IMR-90 (cell line): ENCODE measurements at regions not wholly inside any gene's neighbourhood (a gene's known extent, or its start where the extent isn't known, plus 50 kb on each side); places are given as distances from the start of the nearest gene placed in this dataset.

Experiments used
- ATAC-seq: fragments of 200-7000 bp; cut with Tn5 transposase; 2 replicates; pipeline ENCODE4 v1.9.1; 2020; ENCODE audit warnings: low read depth, mild to moderate bottlenecking, moderate library complexity
- BruUV-seq: library from RNA; stranded (reverse); fragments of 400-500 nt; replicated peaks from 2 replicates; lab custom pipeline; 2021; lab: Mats Ljungman, UMichigan
- CTCF ChIA-PET: fragments of 300-600 bp; formaldehyde crosslinking; extraction: SDS; loops from one replicate; lab custom pipeline; 2021; ENCODE audit warnings: antibody characterized with exemption; lab: Yijun Ruan, JAX
- POLR2A ChIA-PET: fragments of 300-600 bp; sonication (Branson Sonifier 250); formaldehyde crosslinking; loops from one replicate; lab custom pipeline; 2022; ENCODE audit warnings: antibody characterized with exemption; ENCODE audit not compliant: unreplicated experiment; lab: Charles Lee
- DNase-seq: peaks from one replicate; pipeline ENCODE4 v3.0.0; 2013
- H2AFZ ChIP-seq: replicated peaks from 2 replicates; pipeline ENCODE3; 2013; ENCODE audit warnings: low read length, mild to moderate bottlenecking; ENCODE audit not compliant: poor library complexity
- H2AK5ac ChIP-seq: 2 replicates; pipeline ENCODE4 v1.6.1; 2013; ENCODE audit warnings: low read depth, low read length, inconsistent platforms
- H2AK9ac ChIP-seq: replicated peaks from 2 replicates; pipeline ENCODE3; 2013; ENCODE audit warnings: mild to moderate bottlenecking, low read depth, low read length, moderate library complexity; ENCODE audit not compliant: poor library complexity
- H2BK120ac ChIP-seq: 2 replicates; pipeline ENCODE4 v1.6.1; 2013; ENCODE audit warnings: low read depth, low read length, inconsistent platforms
- H2BK15ac ChIP-seq: 3 replicates; pipeline ENCODE4 v1.6.1; 2013; ENCODE audit warnings: low read depth, low read length, inconsistent platforms
- H2BK20ac ChIP-seq: 2 replicates; pipeline ENCODE4 v1.6.1; 2013; ENCODE audit warnings: low read depth, mild to moderate bottlenecking, inconsistent platforms, low read length, moderate library complexity
- H2BK5ac ChIP-seq: 2 replicates; pipeline ENCODE4 v1.6.1; 2013; ENCODE audit warnings: mild to moderate bottlenecking, low read depth, low read length, inconsistent platforms; ENCODE audit not compliant: poor library complexity, severe bottlenecking
- H3K14ac ChIP-seq: replicated peaks from 2 replicates; pipeline ENCODE4 v1.6.1; 2013; ENCODE audit warnings: low read depth, low read length, inconsistent platforms
- H3K18ac ChIP-seq: 2 replicates; pipeline ENCODE4 v1.6.1; 2013; ENCODE audit warnings: low read depth, low read length, control low read depth
- H3K23ac ChIP-seq: 2 replicates; pipeline ENCODE4 v1.6.1; 2013; ENCODE audit warnings: low read depth, low read length, inconsistent platforms
- H3K27ac ChIP-seq: 2 replicates; pipeline ENCODE4 v1.5.1; 2013; ENCODE audit warnings: mild to moderate bottlenecking, control low read depth, low read length; ENCODE audit not compliant: insufficient read depth
- H3K27me3 ChIP-seq: 2 replicates; pipeline ENCODE4 v1.6.1; 2013; ENCODE audit warnings: low read length; ENCODE audit not compliant: control insufficient read depth, insufficient read depth
- H3K36me3 ChIP-seq: 2 replicates; pipeline ENCODE4 v1.6.1; 2013; ENCODE audit warnings: low read length, mixed read lengths; ENCODE audit not compliant: control insufficient read depth, insufficient read depth
- H3K4ac ChIP-seq: 2 replicates; pipeline ENCODE4 v1.6.1; 2013; ENCODE audit warnings: low read depth, low read length, inconsistent platforms
- H3K4me1 ChIP-seq: 2 replicates; pipeline ENCODE4 v1.6.1; 2013; ENCODE audit warnings: low read length, mixed read lengths; ENCODE audit not compliant: control insufficient read depth, insufficient read depth
- H3K4me2 ChIP-seq: 2 replicates; pipeline ENCODE4 v1.6.1; 2013; ENCODE audit warnings: low read depth, mild to moderate bottlenecking, control low read depth, low read length, moderate library complexity
- H3K4me3 ChIP-seq: 2 replicates; pipeline ENCODE4 v1.5.1; 2013; ENCODE audit warnings: low read depth, mild to moderate bottlenecking, control low read depth, low read length, moderate library complexity; ENCODE audit not compliant: insufficient read depth
- H3K56ac ChIP-seq: 2 replicates; pipeline ENCODE4 v1.6.1; 2013; ENCODE audit warnings: low read length, inconsistent platforms; ENCODE audit not compliant: insufficient read depth; ENCODE audit errors: extremely low read depth
- H3K79me1 ChIP-seq, 2 experiments: 2 replicates each; pipeline ENCODE4 v1.6.1; 2013; ENCODE audit warnings: low read length in 2 of 2, inconsistent platforms in 1 of 2, low read depth in 1 of 2
- H3K9ac ChIP-seq: 2 replicates; pipeline ENCODE4 v1.6.1; 2013; ENCODE audit warnings: low read depth, low read length, control low read depth
- H3K9me1 ChIP-seq: 2 replicates; pipeline ENCODE4 v1.6.1; 2013; ENCODE audit warnings: low read length, inconsistent platforms; ENCODE audit not compliant: insufficient read depth
- H3K9me3 ChIP-seq: 2 replicates; pipeline ENCODE4 v1.6.1; 2013; ENCODE audit warnings: low read length; ENCODE audit not compliant: control insufficient read depth, insufficient read depth
- H4K20me1 ChIP-seq: 2 replicates; pipeline ENCODE4 v1.6.1; 2013; ENCODE audit warnings: low read length, inconsistent platforms; ENCODE audit not compliant: insufficient read depth
- H4K5ac ChIP-seq: 2 replicates; pipeline ENCODE4 v1.6.1; 2013; ENCODE audit warnings: mild to moderate bottlenecking, low read depth, low read length, control low read depth
- H4K8ac ChIP-seq, 2 experiments: 2 replicates each; pipeline ENCODE4 v1.6.1; 2013; ENCODE audit warnings: low read depth in 2 of 2, low read length in 2 of 2, control low read depth in 1 of 2, inconsistent platforms in 1 of 2
- H4K91ac ChIP-seq: 2 replicates; pipeline ENCODE4 v1.6.1; 2013; ENCODE audit warnings: low read depth, low read length, inconsistent platforms; ENCODE audit not compliant: insufficient read depth
- CHD1 ChIP-seq: IDR thresholded peaks from 2 replicates; pipeline ENCODE4 v1.6.1; 2012; ENCODE audit warnings: low read depth, low read length, improper control_type of control experiment
- FOS ChIP-seq: fragments of 150-350 bp; IDR thresholded peaks from 2 replicates; pipeline ENCODE4 v1.6.1; 2016; ENCODE audit warnings: low read depth, low read length
- MAFK ChIP-seq: IDR thresholded peaks from 2 replicates; pipeline ENCODE4 v1.6.1; 2012; ENCODE audit warnings: low read depth, low read length, improper control_type of control experiment
- MAZ ChIP-seq: IDR thresholded peaks from 2 replicates; pipeline ENCODE4 v1.6.1; 2012; ENCODE audit warnings: low read depth, mild to moderate bottlenecking, low read length, improper control_type of control experiment, moderate library complexity, borderline replicate concordance
- NFE2L2 ChIP-seq: fragments of 150-350 bp; IDR thresholded peaks from 2 replicates; pipeline ENCODE4 v1.6.1; 2016; ENCODE audit warnings: low read depth, mild to moderate bottlenecking, low read length
- POLR2A ChIP-seq: IDR thresholded peaks from 2 replicates; pipeline ENCODE4 v1.6.1; 2012; ENCODE audit warnings: mild to moderate bottlenecking, low read depth, low read length
- RAD21 ChIP-seq: IDR thresholded peaks from 2 replicates; pipeline ENCODE4 v1.6.1; 2012; ENCODE audit warnings: low read length, improper control_type of control experiment
- RCOR1 ChIP-seq: IDR thresholded peaks from 2 replicates; pipeline ENCODE4 v1.6.1; 2012; ENCODE audit warnings: mild to moderate bottlenecking, low read length, improper control_type of control experiment; ENCODE audit not compliant: insufficient replicate concordance
- RFX5 ChIP-seq: IDR thresholded peaks from 2 replicates; pipeline ENCODE4 v1.8.0; 2012; ENCODE audit warnings: low read depth, mild to moderate bottlenecking, low read length, moderate library complexity
- dilution Hi-C: fragments of 300-500 bp; cut with HindIII; formaldehyde crosslinking; loops from one replicate; pipeline ENCODE4 v1.14.3; 2018; ENCODE audit warnings: low sequenced_read_pairs; ENCODE audit not compliant: unreplicated experiment
- in situ Hi-C: fragments of 300-500 bp; cut with MboI; formaldehyde crosslinking; loops from 3 replicates; pipeline ENCODE4 v1.14.3; 2019; ENCODE audit warnings: low sequenced_read_pairs, inconsistent platforms, mixed read lengths
- intact Hi-C: fragments of 100-400 bp; cut with micrococcal nuclease; formaldehyde crosslinking; loops from 2 replicates; pipeline ENCODE4 v1.10.0; 2022
- TF ChIP-seq, protein P1 (sequence below): fragments of 150-350 bp; IDR thresholded peaks from 2 replicates; pipeline ENCODE4 v1.6.1; 2016; ENCODE audit warnings: low read depth, mild to moderate bottlenecking, low read length, moderate library complexity, borderline replicate concordance
- TF ChIP-seq, protein P2 (sequence below): conservative IDR thresholded peaks from 2 replicates; pipeline ENCODE4 v1.5.1; 2012; ENCODE audit warnings: mild to moderate bottlenecking, low read depth, low read length, improper control_type of control experiment

DNA sequence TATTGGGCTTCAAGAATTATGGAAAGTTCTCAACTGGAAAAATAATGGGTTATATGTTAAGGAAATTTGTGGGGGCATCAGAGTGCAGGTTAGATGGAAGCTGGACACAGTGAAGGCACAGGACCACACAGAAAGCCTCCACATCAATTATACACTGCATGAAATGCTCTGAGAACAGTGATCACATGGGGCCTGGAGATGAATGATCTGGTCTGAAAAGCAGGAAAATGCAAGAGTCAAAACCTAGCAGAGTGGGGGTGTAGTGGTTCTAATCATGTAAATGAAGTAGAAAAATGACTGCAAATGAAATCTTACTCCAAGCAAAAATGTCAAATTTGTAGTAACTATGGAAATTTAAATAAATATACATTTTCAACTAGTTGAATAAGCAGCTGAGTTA is 123.6 kb downstream of the TUSC7 start:
- Histone ChIP-seq H4K5ac (no peak overlapping the region), H3K4me2 (no peak overlapping the region), H3K9ac (no peak overlapping the region), H4K8ac (no peak overlapping the region), H3K4me3 (no peak overlapping the region), H2BK5ac (no peak overlapping the region), H3K27me3 (no peaks in the 10 kb centered on the region), H3K18ac (no peak overlapping the region), H3K4me1 (no peaks in the 10 kb centered on the region), H3K23ac (no peak overlapping the region), H2AK9ac (no peak overlapping the region), H2AFZ (no peak overlapping the region), H2BK120ac (no peak overlapping the region), H3K79me1 (no peaks in the 10 kb centered on the region), H2BK15ac (no peak overlapping the region), H3K27ac (no peak overlapping the region), H3K14ac (no peak overlapping the region), H2BK20ac (no peak overlapping the region), H3K4ac (no peak overlapping the region), H4K91ac (no peak overlapping the region), H2AK5ac (no peak overlapping the region), H3K9me3 (no peaks in the 10 kb centered on the region), H3K9me1 (no peaks in the 10 kb centered on the region), H4K20me1 (no peaks in the 10 kb centered on the region), H3K56ac (no peak overlapping the region), H3K36me3 (no peaks in the 10 kb centered on the region)
- TF ChIP-seq NFE2L2, result no peak
- TF ChIP-seq, protein P1, sequence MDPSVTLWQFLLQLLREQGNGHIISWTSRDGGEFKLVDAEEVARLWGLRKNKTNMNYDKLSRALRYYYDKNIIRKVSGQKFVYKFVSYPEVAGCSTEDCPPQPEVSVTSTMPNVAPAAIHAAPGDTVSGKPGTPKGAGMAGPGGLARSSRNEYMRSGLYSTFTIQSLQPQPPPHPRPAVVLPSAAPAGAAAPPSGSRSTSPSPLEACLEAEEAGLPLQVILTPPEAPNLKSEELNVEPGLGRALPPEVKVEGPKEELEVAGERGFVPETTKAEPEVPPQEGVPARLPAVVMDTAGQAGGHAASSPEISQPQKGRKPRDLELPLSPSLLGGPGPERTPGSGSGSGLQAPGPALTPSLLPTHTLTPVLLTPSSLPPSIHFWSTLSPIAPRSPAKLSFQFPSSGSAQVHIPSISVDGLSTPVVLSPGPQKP, result no peak
- no peak for TF ChIP-seq RAD21
- TF ChIP-seq, protein P2, sequence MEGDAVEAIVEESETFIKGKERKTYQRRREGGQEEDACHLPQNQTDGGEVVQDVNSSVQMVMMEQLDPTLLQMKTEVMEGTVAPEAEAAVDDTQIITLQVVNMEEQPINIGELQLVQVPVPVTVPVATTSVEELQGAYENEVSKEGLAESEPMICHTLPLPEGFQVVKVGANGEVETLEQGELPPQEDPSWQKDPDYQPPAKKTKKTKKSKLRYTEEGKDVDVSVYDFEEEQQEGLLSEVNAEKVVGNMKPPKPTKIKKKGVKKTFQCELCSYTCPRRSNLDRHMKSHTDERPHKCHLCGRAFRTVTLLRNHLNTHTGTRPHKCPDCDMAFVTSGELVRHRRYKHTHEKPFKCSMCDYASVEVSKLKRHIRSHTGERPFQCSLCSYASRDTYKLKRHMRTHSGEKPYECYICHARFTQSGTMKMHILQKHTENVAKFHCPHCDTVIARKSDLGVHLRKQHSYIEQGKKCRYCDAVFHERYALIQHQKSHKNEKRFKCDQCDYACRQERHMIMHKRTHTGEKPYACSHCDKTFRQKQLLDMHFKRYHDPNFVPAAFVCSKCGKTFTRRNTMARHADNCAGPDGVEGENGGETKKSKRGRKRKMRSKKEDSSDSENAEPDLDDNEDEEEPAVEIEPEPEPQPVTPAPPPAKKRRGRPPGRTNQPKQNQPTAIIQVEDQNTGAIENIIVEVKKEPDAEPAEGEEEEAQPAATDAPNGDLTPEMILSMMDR, result no peak
- TF ChIP-seq RFX5, result no peak
- TF ChIP-seq CHD1, result no peak
- no peak for TF ChIP-seq RCOR1
- no peak for TF ChIP-seq MAFK
- no peak for TF ChIP-seq POLR2A
- TF ChIP-seq MAZ, result no peak
- TF ChIP-seq FOS, result no peak
- in situ Hi-C loops (no loop called here), dilution Hi-C loops (no loop called here), intact Hi-C loops (no loop called here)
- ATAC-seq, result no peak
- no peak for DNase-seq
- CTCF ChIA-PET, result no interaction called here
- POLR2A ChIA-PET, result no interaction called here
- BruUV-seq, result no TSS peak
